ENCODE measurements at regions not wholly inside any gene's neighbourhood (a gene's known extent, or its start where the extent isn't known, plus 50 kb on each side); places are given as distances from the start of the nearest gene placed in this dataset.

DNA sequence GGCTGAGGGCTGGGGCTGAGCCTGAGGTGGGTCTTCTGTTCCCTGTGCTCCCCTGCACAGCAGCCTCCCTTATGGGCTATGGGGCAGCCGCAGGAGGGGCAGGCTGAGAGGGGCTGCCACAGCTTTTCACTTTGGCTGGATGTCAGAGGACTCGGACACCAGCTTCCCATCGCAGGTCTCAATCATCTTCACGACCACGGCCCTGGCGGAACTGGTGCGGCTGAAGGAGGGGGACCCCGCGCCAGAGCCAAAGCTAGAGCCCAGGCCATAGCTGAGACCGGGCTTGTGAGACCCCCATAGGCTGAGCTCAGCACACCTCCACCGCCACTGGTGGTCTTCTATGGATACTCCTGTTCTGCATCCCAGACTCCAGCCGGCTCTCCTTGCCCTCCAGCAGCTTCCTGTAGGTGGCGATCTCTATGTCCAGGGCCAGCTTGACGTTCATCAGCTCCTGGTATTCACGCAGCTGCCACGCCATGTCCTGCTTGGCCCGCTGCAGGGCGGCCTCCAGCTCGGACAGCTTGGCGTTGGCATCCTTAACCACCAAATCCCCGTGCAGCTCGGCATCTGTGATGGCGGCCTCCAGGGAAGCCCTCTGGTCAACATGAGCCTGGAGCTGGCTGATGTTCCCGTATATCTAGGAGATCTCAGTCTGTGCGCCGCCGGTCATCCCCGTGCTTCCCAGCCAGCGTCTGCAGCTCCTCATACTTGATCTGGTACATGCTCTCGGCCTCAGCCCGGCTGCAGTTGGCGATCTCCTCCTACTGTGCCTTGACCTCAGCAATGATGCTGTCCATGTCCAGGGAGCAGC is 181.7 kb upstream of the SYNPR start:
- in situ Hi-C loops (cut with HindIII; ENCODE audit: extremely low pct_ligation_motif_present, low pct_unique_long_range_greater_than_20kb) = no loop called here

DNA sequence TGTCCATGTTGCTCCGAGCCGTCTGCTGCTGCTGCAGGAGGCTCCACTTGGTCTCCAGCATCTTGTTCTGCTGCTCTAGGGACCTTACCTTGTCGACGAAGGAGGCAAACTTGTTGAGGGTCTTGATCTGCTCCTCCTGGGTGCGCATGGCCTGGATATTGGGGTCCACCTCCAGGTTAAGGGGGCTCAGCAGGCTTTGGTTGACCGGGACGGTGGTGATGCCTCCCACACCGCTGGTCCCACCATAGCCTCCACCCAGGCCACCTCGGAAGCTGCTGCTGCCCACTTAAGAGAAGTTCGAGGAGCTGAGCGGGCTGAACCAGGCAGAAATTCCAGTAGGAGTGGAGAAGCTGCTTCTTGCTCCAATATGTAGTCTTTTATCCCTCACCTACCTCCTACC is 180.7 kb upstream of the SYNPR start:
- in situ Hi-C loops (cut with HindIII; ENCODE audit: extremely low pct_ligation_motif_present, low pct_unique_long_range_greater_than_20kb) = no loop called here
- WGBS (ENCODE audit: low lambda C conversion rate) = 5% methylated on average over 4 of the region's 11 CpGs
- no TSS peak for BruUV-seq (replicated peaks)
- no peaks in the 10 kb centered on the region for H3K27me3 ChIP-seq (ENCODE audit: control insufficient read depth in 1 of 2, insufficient read depth in 2 of 2, low read length in 2 of 2)
- DNase-seq (ENCODE audit: low spot score) (no peak), FAIRE-seq (no peak), ATAC-seq (no peak)
- ChIA-PET POLR2A (no interaction called here), CTCF (ENCODE audit: low intra/inter-chr PET ratio, low total read pairs) (no interaction called here)
- H3K9me3 ChIP-seq (ENCODE audit: low read length) = no peaks in the 10 kb centered on the region
- H2AFZ ChIP-seq (ENCODE audit: low read length) = no peak overlapping the region
- intact Hi-C loops (cut with micrococcal nuclease; ENCODE audit: unreplicated experiment) = no loop called here
- no peak overlapping the region for H3K27ac ChIP-seq (ENCODE audit: extremely low read length, insufficient read depth, low read length)
- no peaks in the 10 kb centered on the region for H3K4me1 ChIP-seq (ENCODE audit: insufficient read depth, low read length)
- no peaks in the 10 kb centered on the region for H3K79me2 ChIP-seq (ENCODE audit: insufficient read depth, low read length)
- H3K4me3 ChIP-seq (replicated peaks in 1 of 3; ENCODE audit: insufficient read depth in 1 of 3, low read depth in 2 of 3, low read length in 3 of 3) = no peak overlapping the region
- no peak overlapping the region for H3K4me2 ChIP-seq (ENCODE audit: low read depth, low read length)
- H4K20me1 ChIP-seq (ENCODE audit: insufficient read depth, low read length) = no peaks in the 10 kb centered on the region
- no peak for TF ChIP-seq SIN3A (IDR thresholded peaks at IDR 0.05; ENCODE audit: borderline replicate concordance, low read depth, low read length)
- TF ChIP-seq, protein P1, sequence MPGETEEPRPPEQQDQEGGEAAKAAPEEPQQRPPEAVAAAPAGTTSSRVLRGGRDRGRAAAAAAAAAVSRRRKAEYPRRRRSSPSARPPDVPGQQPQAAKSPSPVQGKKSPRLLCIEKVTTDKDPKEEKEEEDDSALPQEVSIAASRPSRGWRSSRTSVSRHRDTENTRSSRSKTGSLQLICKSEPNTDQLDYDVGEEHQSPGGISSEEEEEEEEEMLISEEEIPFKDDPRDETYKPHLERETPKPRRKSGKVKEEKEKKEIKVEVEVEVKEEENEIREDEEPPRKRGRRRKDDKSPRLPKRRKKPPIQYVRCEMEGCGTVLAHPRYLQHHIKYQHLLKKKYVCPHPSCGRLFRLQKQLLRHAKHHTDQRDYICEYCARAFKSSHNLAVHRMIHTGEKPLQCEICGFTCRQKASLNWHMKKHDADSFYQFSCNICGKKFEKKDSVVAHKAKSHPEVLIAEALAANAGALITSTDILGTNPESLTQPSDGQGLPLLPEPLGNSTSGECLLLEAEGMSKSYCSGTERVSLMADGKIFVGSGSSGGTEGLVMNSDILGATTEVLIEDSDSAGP (CRISPR knock-in tag; IDR thresholded peaks at IDR 0.05; ENCODE audit: borderline replicate concordance) = no peak
- TF ChIP-seq ZNF552 (CRISPR knock-in tag; IDR thresholded peaks at IDR 0.05; ENCODE audit: borderline replicate concordance) = no peak
- no peak for TF ChIP-seq NFE2L2 (IDR thresholded peaks at IDR 0.05; ENCODE audit: low read length)
- no peak for TF ChIP-seq ESRRA (CRISPR knock-in tag; IDR thresholded peaks at IDR 0.05; ENCODE audit: low read depth)
- H3K36me3 ChIP-seq (replicated peaks in 1 of 2; ENCODE audit: control insufficient read depth in 1 of 2, insufficient read depth in 2 of 2, low read length in 2 of 2) = no peaks in the 10 kb centered on the region
- no peak overlapping the region for H3K9ac ChIP-seq (ENCODE audit: insufficient read depth, low read depth, low read length)

More for the DNA sequence above, 181.7 kb upstream of the SYNPR start:
- WGBS (ENCODE audit: low lambda C conversion rate) = 54% methylated on average over 10 of the region's 32 CpGs
- TF ChIP-seq CTCF (CRISPR knock-in tag; IDR thresholded peaks at IDR 0.05) = 0 out of 2 replicates have a peak, but pooled peaks have one; percentile 7
- TF ChIP-seq PLRG1 (conservative IDR thresholded peaks at IDR 0.05) = no peak
- Histone ChIP-seq H2AFZ (ENCODE audit: low read length) (no peak overlapping the region), H4K20me1 (ENCODE audit: insufficient read depth, low read length) (no peaks in the 10 kb centered on the region), H3K4me3 (replicated peaks in 1 of 3; ENCODE audit: insufficient read depth in 1 of 3, low read depth in 2 of 3, low read length in 3 of 3) (no peak overlapping the region), H3K4me1 (ENCODE audit: insufficient read depth, low read length) (no peaks in the 10 kb centered on the region), H3K27me3 (ENCODE audit: control insufficient read depth in 1 of 2, insufficient read depth in 2 of 2, low read length in 2 of 2) (no peaks in the 10 kb centered on the region), H3K27ac (ENCODE audit: extremely low read length, insufficient read depth, low read length) (no peak overlapping the region), H3K36me3 (replicated peaks in 1 of 2; ENCODE audit: control insufficient read depth in 1 of 2, insufficient read depth in 2 of 2, low read length in 2 of 2) (no peaks in the 10 kb centered on the region), H3K9me3 (ENCODE audit: low read length) (no peaks in the 10 kb centered on the region), H3K9ac (ENCODE audit: insufficient read depth, low read depth, low read length) (no peak overlapping the region), H3K79me2 (ENCODE audit: insufficient read depth, low read length) (no peaks in the 10 kb centered on the region), H3K4me2 (ENCODE audit: low read depth, low read length) (no peak overlapping the region)
- intact Hi-C loops (cut with micrococcal nuclease; ENCODE audit: unreplicated experiment) = no loop called here
- ATAC-seq = no peak
- no peak for FAIRE-seq
- ChIA-PET POLR2A (no interaction called here), CTCF (ENCODE audit: low intra/inter-chr PET ratio, low total read pairs) (no interaction called here)
- BruUV-seq (replicated peaks) = no TSS peak
- no peak for DNase-seq (ENCODE audit: low spot score)
